H1 (cell line): ENCODE measurements at regions not wholly inside any gene's neighbourhood (a gene's known extent, or its start where the extent isn't known, plus 50 kb on each side); places are given as distances from the start of the nearest gene placed in this dataset.

Experiments used
- CTCF ChIA-PET: fragments of 300-600 bp; sonication (Branson Sonifier 250); formaldehyde crosslinking; loops from one replicate; lab custom pipeline; 2021; ENCODE audit not compliant: partially characterized antibody; lab: Charles Lee
- POLR2A ChIA-PET: fragments of 300-600 bp; sonication (Branson Sonifier 250); formaldehyde crosslinking; loops from one replicate; lab custom pipeline; 2021; ENCODE audit warnings: inconsistent platforms; ENCODE audit not compliant: partially characterized antibody; lab: Charles Lee
- DNase-seq, 2 experiments: peaks; one replicate each; pipeline versions ENCODE4 v3.0.0 to v3.0.0-alpha.2; 2010 to 2022; ENCODE audit warnings: low spot score in 2 of 2, low read depth in 1 of 2, mixed read lengths in 1 of 2
- FAIRE-seq: peaks from 2 replicates; lab custom pipeline; 2011; peaks lifted over from hg19 to GRCh38; lab: Jason Lieb, UNC
- H2AFZ ChIP-seq: 2 replicates; pipeline ENCODE4 v1.8.1; 2012; ENCODE audit warnings: low read length, inconsistent platforms
- H2AK5ac ChIP-seq: 2 replicates; pipeline ENCODE4 v1.6.1; 2013; ENCODE audit warnings: low read depth, low read length
- H2BK120ac ChIP-seq: replicated peaks from 2 replicates; pipeline ENCODE3; 2013; ENCODE audit warnings: low read depth, low read length, inconsistent platforms
- H2BK12ac ChIP-seq: 2 replicates; pipeline ENCODE4 v1.6.1; 2013; ENCODE audit warnings: low read depth, low read length
- H2BK15ac ChIP-seq: 2 replicates; pipeline ENCODE4 v1.6.1; 2013; ENCODE audit warnings: low read length
- H2BK20ac ChIP-seq: 2 replicates; pipeline ENCODE4 v1.6.1; 2013; ENCODE audit warnings: low read length
- H2BK5ac ChIP-seq: 2 replicates; pipeline ENCODE4 v1.6.1; 2013; ENCODE audit warnings: low read depth, low read length
- H3K14ac ChIP-seq: 2 replicates; pipeline ENCODE4 v1.6.1; 2013; ENCODE audit warnings: inconsistent platforms; ENCODE audit not compliant: insufficient read length
- H3K18ac ChIP-seq: 2 replicates; pipeline ENCODE4 v1.6.1; 2013; ENCODE audit warnings: low read length; ENCODE audit errors: extremely low read depth
- H3K23ac ChIP-seq: 2 replicates; pipeline ENCODE4 v1.6.1; 2013; ENCODE audit warnings: inconsistent platforms; ENCODE audit not compliant: insufficient read length
- H3K23me2 ChIP-seq: 2 replicates; pipeline ENCODE4 v1.6.1; 2013; ENCODE audit warnings: low read depth, low read length
- H3K27ac ChIP-seq: 2 replicates; pipeline ENCODE4 v1.6.1; 2011; ENCODE audit warnings: low read depth, low read length, inconsistent platforms
- H3K27me3 ChIP-seq, 4 experiments: replicated peaks in 1 of 4; 1 replicate in 1 of 4; 2 replicates in 3 of 4; pipeline versions ENCODE4 v1.6.1 to v1.8.1; 2011 to 2013; ENCODE audit warnings: low read length in 3 of 4, mild to moderate bottlenecking in 3 of 4, inconsistent platforms in 2 of 4, mixed read lengths in 2 of 4, moderate library complexity in 1 of 4; ENCODE audit not compliant: control insufficient read depth in 3 of 4, insufficient read depth in 3 of 4; ENCODE audit errors: extremely low read depth in 1 of 4
- H3K36me3 ChIP-seq, 4 experiments: 2 replicates each; pipeline versions ENCODE4 v1.6.1 to v1.8.1; 2011 to 2013; ENCODE audit warnings: mild to moderate bottlenecking in 4 of 4, low read length in 3 of 4, moderate library complexity in 2 of 4, control low read depth in 1 of 4, inconsistent platforms in 1 of 4; ENCODE audit not compliant: insufficient read depth in 4 of 4, control insufficient read depth in 2 of 4
- H3K4ac ChIP-seq: replicated peaks from 2 replicates; pipeline ENCODE3; 2013; ENCODE audit warnings: low read length, low read depth, mixed read lengths, inconsistent platforms; ENCODE audit not compliant: insufficient read length
- H3K4me1 ChIP-seq, 4 experiments: replicated peaks in 1 of 4; 1 replicate in 1 of 4; 2 replicates in 3 of 4; pipeline versions ENCODE4 v1.6.1 to v1.8.1; 2011 to 2013; ENCODE audit warnings: low read length in 3 of 4, inconsistent platforms in 2 of 4, mixed read lengths in 1 of 4; ENCODE audit not compliant: insufficient read depth in 4 of 4, control insufficient read depth in 3 of 4
- H3K4me2 ChIP-seq, 2 experiments: 2 replicates each; pipeline versions ENCODE4 v1.6.1 to v1.8.1; 2011 to 2013; ENCODE audit warnings: low read depth in 2 of 2, low read length in 2 of 2, control low read depth in 1 of 2, inconsistent platforms in 1 of 2, mild to moderate bottlenecking in 1 of 2; ENCODE audit not compliant: insufficient read depth in 1 of 2
- H3K4me3 ChIP-seq, 4 experiments: fragments of 200-600, 300-600 bp in 1 of 4; sonication (generic), shearing (Covaris generic), sonication (Bioruptor Twin) in 1 of 4; 2 replicates each; pipeline versions ENCODE4 v1.5.1 to v1.8.1; 2011 to 2016; ENCODE audit warnings: low read length in 4 of 4, low read depth in 3 of 4, control low read depth in 2 of 4, inconsistent platforms in 2 of 4, mild to moderate bottlenecking in 2 of 4, mixed read lengths in 1 of 4, moderate library complexity in 1 of 4; ENCODE audit not compliant: insufficient read depth in 2 of 4; ENCODE audit errors: extremely low read depth in 1 of 4
- H3K56ac ChIP-seq: replicated peaks from 2 replicates; pipeline ENCODE3; 2013; ENCODE audit warnings: low read depth, mild to moderate bottlenecking, mixed read lengths, low read length, inconsistent platforms; ENCODE audit not compliant: insufficient read length
- H3K79me1 ChIP-seq: 2 replicates; pipeline ENCODE4 v1.6.1; 2013; ENCODE audit warnings: low read depth, low read length, control low read depth
- H3K79me2 ChIP-seq, 2 experiments: 2 replicates each; pipeline versions ENCODE4 v1.6.1 to v1.8.1; 2012 to 2013; ENCODE audit warnings: low read length in 2 of 2, mild to moderate bottlenecking in 2 of 2, inconsistent platforms in 1 of 2; ENCODE audit not compliant: insufficient read depth in 2 of 2, control insufficient read depth in 1 of 2
- H3K9ac ChIP-seq, 4 experiments: replicated peaks in 1 of 4; 1 replicate in 1 of 4; 2 replicates in 3 of 4; pipeline versions ENCODE4 v1.6.1 to v1.8.1; 2011 to 2013; ENCODE audit warnings: low read depth in 3 of 4, low read length in 3 of 4, control low read depth in 2 of 4, mild to moderate bottlenecking in 2 of 4, moderate library complexity in 2 of 4, inconsistent platforms in 1 of 4; ENCODE audit errors: extremely low read depth in 1 of 4
- H3K9me3 ChIP-seq, 2 experiments: 2 replicates each; pipeline versions ENCODE4 v1.6.1 to v1.8.1; 2012 to 2013; ENCODE audit warnings: mild to moderate bottlenecking in 2 of 2, moderate library complexity in 2 of 2, control low read depth in 1 of 2, inconsistent platforms in 1 of 2, low read depth in 1 of 2, low read length in 1 of 2, mixed read lengths in 1 of 2; ENCODE audit not compliant: insufficient read depth in 2 of 2
- H4K20me1 ChIP-seq, 2 experiments: replicated peaks in 1 of 2; 2 replicates each; pipeline versions ENCODE3 to v1.8.1; 2011 to 2013; ENCODE audit warnings: inconsistent platforms in 2 of 2, low read length in 2 of 2, mild to moderate bottlenecking in 1 of 2; ENCODE audit not compliant: insufficient read depth in 2 of 2, control insufficient read depth in 1 of 2
- H4K5ac ChIP-seq: 2 replicates; pipeline ENCODE4 v1.6.1; 2013; ENCODE audit warnings: low read length, low read depth, mixed read lengths, inconsistent platforms; ENCODE audit not compliant: insufficient read length
- H4K8ac ChIP-seq: 2 replicates; pipeline ENCODE4 v1.8.0; 2013; ENCODE audit warnings: mild to moderate bottlenecking, moderate library complexity, low read length, inconsistent platforms; ENCODE audit not compliant: insufficient read depth; ENCODE audit errors: extremely low read depth
- H4K91ac ChIP-seq: replicated peaks from 2 replicates; pipeline ENCODE3; 2013; ENCODE audit warnings: low read length, mixed read lengths, inconsistent platforms; ENCODE audit not compliant: insufficient read length
- SAP30 ChIP-seq: fragments of 300-600 bp; sonication (generic); IDR thresholded peaks from 2 replicates; pipeline ENCODE4 v1.7.1; 2012; ENCODE audit warnings: low read length, moderate library complexity, mild to moderate bottlenecking, inconsistent platforms; ENCODE audit not compliant: insufficient read depth, insufficient replicate concordance
- SP1 ChIP-seq: IDR thresholded peaks from 2 replicates; pipeline ENCODE4 v1.6.1; 2011; ENCODE audit warnings: low read depth, low read length
- SP2 ChIP-seq: IDR thresholded peaks from 2 replicates; pipeline ENCODE4 v1.6.1; 2012; ENCODE audit warnings: mild to moderate bottlenecking, low read length, inconsistent platforms
- TEAD4 ChIP-seq: IDR thresholded peaks from 2 replicates; pipeline ENCODE4 v1.6.1; 2012; ENCODE audit warnings: low read depth, low read length, inconsistent platforms, mixed read lengths
- ZNF274 ChIP-seq: IDR thresholded peaks from 2 replicates; pipeline ENCODE4 v1.7.0; 2012; ENCODE audit warnings: low read length, borderline replicate concordance; ENCODE audit errors: extremely low read depth
- WGBS, 2 experiments: shearing (Covaris generic) in 1 of 2; methylation state at CpG; one replicate each; pipeline versions ENCODE4 v1.1.6 to v1.1.7; 2013 to 2015; ENCODE audit warnings: low lambda C conversion rate in 2 of 2, mixed read lengths in 2 of 2, inconsistent platforms in 1 of 2, low coverage in 1 of 2, missing lambda C conversion rate in 1 of 2; ENCODE audit not compliant: insufficient replicate concordance in 2 of 2, insufficient coverage in 1 of 2, insufficient read length in 1 of 2; ENCODE audit errors: extremely low coverage in 1 of 2, missing lambda C conversion rate in 1 of 2; 5-methylcytosine and 5-hydroxymethylcytosine counted together

DNA sequence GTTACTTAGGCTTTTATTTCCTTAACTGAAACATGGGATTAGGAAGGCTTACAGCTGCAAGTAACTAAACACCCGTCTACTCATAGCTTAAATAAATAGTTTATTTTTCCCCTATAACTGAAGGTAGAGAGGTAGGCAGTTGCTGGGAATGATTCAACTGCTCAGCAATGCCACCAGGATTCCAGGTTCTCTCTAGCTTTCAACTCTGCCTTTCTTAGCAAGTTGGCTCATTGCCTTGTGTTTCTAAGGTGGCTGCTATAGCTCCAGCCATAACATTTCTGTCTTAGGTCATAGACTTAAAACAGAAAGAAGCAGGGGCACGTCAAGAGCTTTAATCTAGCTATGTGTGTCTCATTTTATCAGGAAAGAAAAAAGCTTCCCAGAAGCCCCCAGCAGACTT is 103.7 kb upstream of the MDM1 start:
- no peaks in the 10 kb centered on the region for H3K27me3 ChIP-seq
- no peaks in the 10 kb centered on the region for H3K79me1 ChIP-seq
- no peak overlapping the region for H2BK15ac ChIP-seq
- FAIRE-seq, result no peak
- H3K56ac ChIP-seq, result no peak overlapping the region
- TF ChIP-seq SAP30, result no peak
- TF ChIP-seq ZNF274, result no peak
- TF ChIP-seq TEAD4, result no peak
- TF ChIP-seq SP1, result no peak
- TF ChIP-seq SP2, result no peak
- TF ChIP-seq, all 59 proteins: peak for 0
- H3K4me1 ChIP-seq, result peaks cover 0 to 14% (median 3%) of the 10 kb centered on the region in 4 experiments; a peak in 3 of 7 replicates
- H2BK120ac ChIP-seq, result no peak overlapping the region
- no peak overlapping the region for H2BK5ac ChIP-seq
- ChIA-PET CTCF (interaction anchor here (0.8 to 1.4 kb wide), 3 partner anchors 10 to 212 kb away, joined by 3 to 4 read pairs (median 3); no protein-coding TSS in a partner anchor), POLR2A (no interaction called here)
- no peak overlapping the region for H3K4me2 ChIP-seq
- H3K23me2 ChIP-seq, result no peaks in the 10 kb centered on the region
- no peak overlapping the region for H2BK12ac ChIP-seq
- H4K5ac ChIP-seq, result no peak overlapping the region
- no peak overlapping the region for H3K14ac ChIP-seq
- no peak overlapping the region for H3K18ac ChIP-seq
- no peak overlapping the region for H2AFZ ChIP-seq
- H3K4ac ChIP-seq, result no peak overlapping the region
- no peak overlapping the region for H2AK5ac ChIP-seq
- no peak overlapping the region for H3K27ac ChIP-seq
- no peaks in the 10 kb centered on the region for H3K79me2 ChIP-seq
- 88% methylated on average over 2 of the region's 2 CpGs; no CpG with 5 or more reads in 1 of the 2 experiments for WGBS, 2 experiments
- no peaks in the 10 kb centered on the region for H4K20me1 ChIP-seq
- no peak overlapping the region for H4K8ac ChIP-seq
- no peak overlapping the region for H3K4me3 ChIP-seq
- no peak overlapping the region for H4K91ac ChIP-seq
- H3K9ac ChIP-seq, result no peak overlapping the region
- no peaks in the 10 kb centered on the region for H3K36me3 ChIP-seq
- no peak overlapping the region for H2BK20ac ChIP-seq
- DNase-seq, result no peak
- peaks cover 4 to 10% of the 10 kb centered on the region in 2 experiments; a peak in 3 of 4 replicates for H3K9me3 ChIP-seq
- H3K23ac ChIP-seq, result no peak overlapping the region
